ENCODE measurements at regions not wholly inside any gene's neighbourhood (a gene's known extent, or its start where the extent isn't known, plus 50 kb on each side); places are given as distances from the start of the nearest gene placed in this dataset.

DNA sequence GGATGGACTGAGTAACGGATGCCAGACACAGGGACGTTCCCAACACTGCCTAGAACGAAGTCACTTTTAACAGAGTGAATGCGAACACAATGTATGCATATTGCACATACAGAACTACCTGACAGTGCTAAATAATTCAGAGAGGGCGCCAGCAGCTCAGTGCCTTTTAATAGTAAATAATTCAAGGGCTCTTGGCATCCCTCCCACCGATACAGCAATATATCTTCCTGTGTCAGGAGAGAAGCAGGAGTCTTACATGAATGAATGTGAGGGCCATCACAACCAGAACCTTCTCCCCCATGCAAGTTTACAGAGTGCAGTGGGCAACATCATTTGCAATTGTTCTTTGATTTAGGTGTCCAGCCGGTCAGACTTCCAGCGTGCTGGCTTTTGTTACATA lies 88.4 kb upstream of the KCNG1 start:
- TF ChIP-seq POLR2AphosphoS5 (IDR thresholded peaks at IDR 0.05) (no peak), POLR2A (IDR thresholded peaks at IDR 0.05; ENCODE audit: low read depth) (no peak)
- TF ChIP-seq, protein P1, sequence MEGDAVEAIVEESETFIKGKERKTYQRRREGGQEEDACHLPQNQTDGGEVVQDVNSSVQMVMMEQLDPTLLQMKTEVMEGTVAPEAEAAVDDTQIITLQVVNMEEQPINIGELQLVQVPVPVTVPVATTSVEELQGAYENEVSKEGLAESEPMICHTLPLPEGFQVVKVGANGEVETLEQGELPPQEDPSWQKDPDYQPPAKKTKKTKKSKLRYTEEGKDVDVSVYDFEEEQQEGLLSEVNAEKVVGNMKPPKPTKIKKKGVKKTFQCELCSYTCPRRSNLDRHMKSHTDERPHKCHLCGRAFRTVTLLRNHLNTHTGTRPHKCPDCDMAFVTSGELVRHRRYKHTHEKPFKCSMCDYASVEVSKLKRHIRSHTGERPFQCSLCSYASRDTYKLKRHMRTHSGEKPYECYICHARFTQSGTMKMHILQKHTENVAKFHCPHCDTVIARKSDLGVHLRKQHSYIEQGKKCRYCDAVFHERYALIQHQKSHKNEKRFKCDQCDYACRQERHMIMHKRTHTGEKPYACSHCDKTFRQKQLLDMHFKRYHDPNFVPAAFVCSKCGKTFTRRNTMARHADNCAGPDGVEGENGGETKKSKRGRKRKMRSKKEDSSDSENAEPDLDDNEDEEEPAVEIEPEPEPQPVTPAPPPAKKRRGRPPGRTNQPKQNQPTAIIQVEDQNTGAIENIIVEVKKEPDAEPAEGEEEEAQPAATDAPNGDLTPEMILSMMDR (IDR thresholded peaks at IDR 0.05): no peak

All from esophagus muscularis mucosa (tissue), 3 donors.